NCI-H460 (cell line): ENCODE measurements at regions not wholly inside any gene's neighbourhood (a gene's known extent, or its start where the extent isn't known, plus 50 kb on each side); places are given as distances from the start of the nearest gene placed in this dataset.
A peak's percentile ranks its signal among the peaks of the same experiment; 100 is the strongest.
"Not testable (repeated sequence)": the region's sequence is repeated elsewhere in the genome, so short reads cannot be mapped to it uniquely, and the experiment has no call there.

ENCODE experiments used
- DNase-seq: peaks from one replicate; pipeline ENCODE4 v3.0.0-alpha.2; 2016; ENCODE audit warnings: low read depth; ENCODE audit errors: extremely low read depth

DNA sequence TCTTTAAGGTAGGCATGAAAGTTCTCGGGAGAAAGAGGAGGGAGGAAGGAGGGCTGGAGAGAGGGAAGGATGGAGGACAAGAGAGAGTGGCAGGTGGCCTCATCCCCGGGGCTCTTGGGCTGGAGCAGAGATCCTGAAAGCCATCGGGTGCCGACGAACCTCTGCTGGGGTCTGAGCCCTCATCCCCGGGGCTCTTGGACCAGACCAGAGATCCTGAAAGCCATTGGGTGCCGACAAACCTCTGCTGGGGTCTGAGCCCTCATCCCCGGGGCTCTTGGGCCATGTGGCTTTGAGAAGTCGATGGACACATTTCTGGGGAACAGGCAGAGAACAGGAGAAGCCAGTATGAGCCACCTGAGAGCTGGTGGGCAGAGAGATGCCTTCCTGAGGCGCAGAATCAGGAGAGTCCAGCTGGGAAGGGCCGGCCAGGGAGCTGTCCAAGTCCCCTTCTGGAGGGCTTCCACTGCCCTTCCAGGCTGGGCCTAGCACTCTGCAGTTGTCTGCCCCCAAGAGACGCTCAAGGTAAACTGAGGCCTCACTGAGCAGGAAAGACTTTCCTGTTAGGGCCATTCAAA lies 1398.1 kb downstream of the BRD1 start:
- no peak for DNase-seq

GRCh38 chr22:48428631-48429371 lies 1398.9 kb downstream of the BRD1 start:
- peak; percentile 27 for DNase-seq

GRCh38 chr22:48427731-48428211 lies 1399.9 kb downstream of the BRD1 start:
- DNase-seq, result no peak

DNA sequence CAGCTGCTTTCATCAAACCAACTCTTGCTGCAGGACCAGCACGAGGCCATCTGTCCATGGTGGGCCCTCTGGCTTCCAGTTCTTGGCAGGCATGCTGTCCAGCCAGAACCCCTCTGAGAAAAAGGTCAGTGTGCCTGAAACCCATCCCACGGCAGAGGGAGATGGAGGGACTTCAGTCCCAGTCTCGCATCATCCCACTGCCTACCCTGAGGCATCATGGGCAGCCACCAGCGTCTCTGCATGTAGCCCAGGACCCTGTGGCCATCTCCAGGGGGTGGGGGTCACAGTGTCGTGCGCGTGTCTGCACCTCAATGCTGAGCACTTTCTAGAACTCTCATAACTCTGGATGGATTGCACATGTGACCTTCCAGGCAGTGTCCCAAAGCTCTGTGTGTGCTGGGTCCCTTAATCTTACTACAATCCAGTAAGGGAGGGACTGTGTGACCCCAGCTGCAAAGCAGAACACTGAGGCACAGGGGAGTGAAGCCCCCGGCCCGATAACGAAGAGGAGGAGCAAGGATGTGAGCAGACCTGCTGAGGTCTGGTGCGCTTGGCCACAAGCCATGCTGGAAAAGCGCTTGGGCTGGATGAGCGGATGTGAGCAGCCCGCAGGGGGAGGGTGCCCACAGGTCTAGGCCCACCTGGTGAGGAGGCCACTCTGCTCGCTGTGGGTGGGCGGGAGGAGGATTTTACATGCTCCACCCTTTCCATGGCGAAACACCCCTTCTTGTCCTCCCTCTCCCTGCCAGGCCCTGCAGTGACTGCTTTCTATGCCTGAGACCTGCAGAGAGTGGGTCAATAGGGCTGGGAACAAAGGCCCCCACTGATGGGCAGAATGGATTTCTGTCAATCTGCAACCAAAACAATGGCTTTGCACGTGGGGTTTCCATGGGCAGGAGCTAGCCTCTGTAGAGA lies 1401.0 kb downstream of the BRD1 start:
- no peak for DNase-seq

DNA sequence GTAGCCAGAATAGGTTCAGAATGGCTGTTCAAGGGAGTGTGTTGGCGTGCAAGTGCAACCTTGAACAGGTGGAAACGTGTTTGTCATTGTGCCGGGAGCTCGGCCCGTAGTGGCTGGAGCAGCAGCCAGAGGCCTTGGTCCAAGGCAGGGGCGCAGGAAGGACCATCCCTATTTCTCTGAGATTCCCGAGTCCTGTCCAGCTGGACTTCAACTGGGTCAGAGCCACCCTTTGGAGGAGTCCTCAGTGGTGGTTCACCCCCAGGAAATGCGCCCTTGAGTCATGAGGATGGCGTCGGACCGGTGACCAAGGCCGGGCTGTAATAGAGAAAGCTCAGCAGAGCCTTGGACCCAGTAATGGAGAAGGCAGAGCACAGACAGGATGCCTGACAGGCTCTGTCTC lies 1402.0 kb downstream of the BRD1 start:
- no peak for DNase-seq

- no peak for DNase-seq
Observed at GRCh38 chr22:48425091-48425506, 1402.6 kb downstream of the BRD1 start.

DNA sequence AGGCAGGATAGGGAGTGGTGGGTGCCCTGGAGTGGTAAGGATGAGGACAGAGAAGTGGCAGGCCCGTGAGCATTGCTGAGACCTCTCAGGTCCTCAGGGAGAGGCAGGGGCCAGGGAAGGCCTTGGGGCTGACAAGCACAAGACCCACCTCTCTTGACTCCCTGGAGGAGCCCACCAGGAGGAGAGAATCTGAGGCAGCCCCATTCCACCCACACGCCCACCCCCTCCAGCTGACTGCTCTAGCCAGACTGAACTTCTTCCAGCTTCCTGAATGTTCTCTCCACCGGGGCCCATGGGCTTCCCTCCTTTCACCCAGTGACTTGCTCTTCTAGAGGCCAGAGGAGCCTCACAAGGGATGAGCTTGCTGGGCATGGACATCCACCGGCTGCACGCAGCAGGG lies 1403.0 kb downstream of the BRD1 start:
- DNase-seq, result no peak

GRCh38 chr22:48424201-48424627 lies 1403.5 kb downstream of the BRD1 start:
- DNase-seq, result no peak

- DNase-seq, result no peak
Observed at GRCh38 chr22:48423481-48423911, 1404.2 kb downstream of the BRD1 start.

GRCh38 chr22:48422900-48423480 lies 1404.7 kb downstream of the BRD1 start:
- no peak for DNase-seq

DNA sequence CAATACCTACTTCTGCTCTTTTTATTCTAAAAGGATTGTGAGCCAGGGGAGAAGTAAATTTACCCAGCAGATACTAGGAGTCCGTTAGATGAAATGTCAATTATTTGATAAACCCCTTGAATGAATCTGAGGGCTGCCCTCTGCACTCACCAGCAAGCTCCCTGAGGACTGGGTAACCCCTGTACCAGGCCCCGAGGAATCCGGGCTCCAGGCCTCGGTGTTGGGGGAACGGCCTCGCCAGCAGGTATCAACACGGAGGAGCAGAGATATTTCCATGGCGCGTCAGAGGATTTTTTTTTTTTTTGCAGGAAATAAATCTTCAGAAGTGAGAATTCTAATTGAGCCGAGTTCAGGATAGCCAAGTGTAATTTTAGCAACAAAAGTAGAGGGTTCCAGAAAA lies 1408.8 kb downstream of the BRD1 start:
- DNase-seq, result no peak

DNA sequence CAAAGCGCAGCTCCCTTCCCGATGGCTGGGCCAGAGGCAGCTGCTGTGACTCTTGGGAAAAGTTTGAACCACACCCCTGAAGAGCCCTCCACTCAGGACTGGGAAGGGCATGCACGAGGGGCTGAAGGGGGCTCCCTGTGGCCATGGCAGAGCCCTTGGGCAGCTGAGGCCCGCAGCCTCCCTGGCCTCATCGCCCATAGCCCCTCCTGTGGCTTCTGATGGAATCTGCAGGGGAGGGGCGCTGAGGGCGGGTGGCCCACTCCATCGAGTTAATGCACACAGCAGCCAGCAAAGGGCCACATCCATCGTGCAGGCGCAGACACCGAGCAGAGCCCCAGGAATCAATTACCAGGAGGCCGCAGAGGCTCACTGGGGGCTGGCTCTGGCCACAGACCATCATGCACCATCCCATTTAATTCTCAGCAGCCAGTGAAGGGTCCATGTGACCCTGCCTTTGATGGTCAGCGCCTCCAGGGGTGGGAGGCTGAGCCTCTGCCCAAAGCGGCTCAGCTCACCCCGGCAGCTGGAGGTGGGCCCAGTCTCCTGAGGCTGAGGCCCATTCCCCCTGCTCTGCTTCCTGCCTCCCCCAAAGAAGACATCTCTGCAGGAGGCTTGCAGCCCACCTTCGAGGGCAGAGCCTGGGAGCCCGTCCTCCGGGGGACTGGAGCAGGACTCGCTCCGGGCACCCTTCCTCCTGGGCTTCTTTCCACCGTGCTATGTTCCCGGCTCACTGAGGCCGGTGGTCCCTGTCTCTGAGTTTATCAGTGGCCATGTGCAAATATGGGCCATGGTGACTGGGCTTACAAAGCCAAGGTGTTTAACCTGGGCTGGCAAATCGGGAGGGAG lies 1410.2 kb downstream of the BRD1 start:
- DNase-seq, result no peak

DNA sequence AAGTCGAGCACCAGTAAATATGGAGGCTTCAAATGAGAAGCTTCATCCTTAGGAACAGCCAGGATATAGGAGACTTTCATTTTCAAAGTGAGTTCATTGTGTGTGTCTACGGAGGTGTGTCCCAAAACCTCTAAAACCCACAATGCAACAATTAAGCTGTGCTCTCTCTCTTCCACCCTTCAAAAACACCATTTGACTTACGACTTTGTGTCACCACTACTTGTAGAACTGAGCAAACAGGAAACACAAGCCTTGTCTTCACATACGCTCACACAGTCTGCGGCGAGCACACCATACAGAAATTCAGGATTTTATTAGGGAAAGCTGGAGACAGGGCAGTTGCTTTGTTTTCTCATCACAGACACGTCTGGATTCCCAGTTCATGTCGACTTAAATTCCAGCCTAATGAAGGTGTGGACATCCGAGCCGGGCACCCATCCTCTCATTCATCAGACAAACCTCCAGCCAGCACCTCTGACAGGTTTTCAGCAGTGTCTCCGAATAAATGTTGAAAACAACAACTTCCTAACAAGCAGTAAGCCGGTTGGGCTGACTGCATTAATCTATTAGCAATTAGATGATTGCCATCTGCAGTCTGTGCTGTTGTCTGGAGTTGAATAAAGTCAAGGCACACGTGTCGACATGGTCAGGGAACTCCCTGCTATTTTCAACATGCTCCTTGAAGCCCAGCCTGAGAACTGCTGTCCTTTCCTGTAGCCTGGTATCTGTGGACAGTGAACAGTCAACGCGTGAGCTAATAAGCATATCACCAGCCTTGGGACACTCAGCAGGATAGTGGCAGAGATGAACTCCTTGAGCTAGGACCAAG lies 1411.1 kb downstream of the BRD1 start:
- no peak for DNase-seq

DNA sequence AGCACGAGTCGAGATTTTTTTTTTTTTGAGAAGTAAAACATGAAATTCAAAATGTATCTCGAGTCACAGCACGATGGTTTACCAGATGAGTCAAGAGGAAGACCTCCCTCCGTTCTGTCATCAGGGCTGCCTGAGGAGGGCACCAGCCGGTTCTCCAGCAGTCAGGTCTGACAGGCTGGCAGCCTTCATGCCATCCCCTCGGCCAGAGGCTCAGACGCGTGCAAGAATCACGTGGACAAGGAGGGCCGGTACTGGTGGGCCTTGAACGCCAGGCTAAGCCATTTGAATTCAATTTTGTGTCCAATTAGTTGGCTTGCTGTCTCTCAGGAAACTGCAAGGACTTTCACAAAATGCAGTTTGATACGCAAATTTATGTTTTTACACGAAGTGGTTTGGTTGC lies 1412.2 kb downstream of the BRD1 start:
- no peak for DNase-seq

DNA sequence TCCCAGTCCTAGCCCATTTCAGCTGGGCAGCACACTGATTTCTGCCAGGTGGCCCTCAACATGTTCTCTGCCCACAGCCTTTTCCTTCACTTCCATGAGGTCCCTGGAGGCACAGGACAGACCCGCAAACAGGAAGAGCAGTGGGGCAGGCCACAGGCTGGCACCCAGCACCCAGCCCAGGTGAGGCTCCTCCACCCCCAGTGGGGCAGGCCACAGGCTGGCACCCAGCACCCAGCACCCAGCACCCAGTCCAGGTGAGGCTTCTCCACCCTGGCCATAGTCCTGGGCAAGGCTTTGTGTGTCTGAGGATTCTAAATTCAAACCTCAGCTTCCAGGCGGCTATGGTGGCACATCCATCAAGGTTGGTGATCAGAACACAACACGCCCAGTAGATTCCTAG lies 1413.0 kb downstream of the BRD1 start:
- no peak for DNase-seq

DNA sequence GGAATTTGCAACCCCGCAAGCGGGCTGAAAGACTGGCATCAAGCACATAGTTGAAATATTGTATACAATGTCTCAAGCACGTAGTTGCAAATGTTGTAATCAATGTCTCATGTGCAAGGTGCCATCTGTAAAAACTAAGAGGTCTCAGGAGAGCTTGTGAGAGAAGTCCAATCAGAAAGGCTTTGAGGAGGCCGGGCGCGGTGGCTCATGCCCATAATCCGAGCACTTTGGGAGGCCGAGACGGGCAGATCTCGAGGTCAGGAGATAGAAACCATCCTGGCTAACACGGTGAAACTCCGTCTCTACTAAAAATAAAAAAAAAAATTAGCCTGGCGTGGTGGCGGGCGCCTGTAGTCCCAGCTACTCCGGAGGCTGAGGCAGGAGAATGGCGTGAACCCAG lies 1414.7 kb downstream of the BRD1 start:
- not testable (repeated sequence) for DNase-seq

DNA sequence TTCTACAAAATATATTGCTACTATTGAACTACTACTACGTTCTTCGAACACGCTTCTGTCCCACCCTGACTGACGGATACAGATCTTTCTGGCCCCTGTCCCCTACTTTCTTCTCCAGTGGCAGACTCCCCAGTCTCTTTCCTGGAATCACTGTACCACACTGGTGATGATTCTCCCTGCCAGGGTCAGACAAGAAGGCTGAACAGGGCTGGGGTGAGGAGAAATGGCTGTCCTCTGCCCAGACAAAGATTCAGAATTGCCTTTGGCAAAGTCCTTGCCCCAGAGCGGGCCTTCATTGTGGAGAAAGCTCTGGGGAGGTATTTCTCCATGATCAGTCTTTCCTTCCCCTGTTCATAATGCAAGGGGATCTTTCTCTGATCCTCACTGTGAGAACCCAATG lies 1417.1 kb downstream of the BRD1 start:
- no peak for DNase-seq

GRCh38 chr22:48407256-48407955 lies 1420.3 kb downstream of the BRD1 start:
- DNase-seq, result no peak

DNA sequence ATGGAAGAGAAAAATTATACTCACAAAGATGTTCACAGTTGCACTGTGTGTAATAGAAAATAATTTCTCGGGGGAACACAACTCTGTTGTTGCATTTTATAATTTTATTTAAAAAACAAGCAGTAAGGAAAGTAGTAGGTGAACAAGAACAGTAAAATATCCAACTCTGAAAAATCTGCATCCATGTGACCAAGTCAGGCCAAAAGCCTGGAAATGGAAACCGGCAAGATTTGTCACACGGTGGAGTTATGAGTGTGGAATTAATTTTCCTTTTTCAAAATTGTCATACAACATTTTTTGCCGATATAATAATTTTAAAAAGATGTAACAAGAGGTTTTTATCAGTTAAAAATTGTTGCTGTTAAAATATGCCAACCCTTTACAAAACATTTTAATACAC lies 1421.5 kb downstream of the BRD1 start:
- DNase-seq, result no peak
